DOHH2 (cell line): ENCODE measurements at regions not wholly inside any gene's neighbourhood (a gene's known extent, or its start where the extent isn't known, plus 50 kb on each side); places are given as distances from the start of the nearest gene placed in this dataset.

Experiments used
- H3F3A ChIP-seq: fragments of 200-600 bp; sonication (generic), shearing (Covaris generic); 2 replicates; pipeline ENCODE4 v1.6.0; 2016; ENCODE audit warnings: antibody characterized with exemption, mild to moderate bottlenecking; ENCODE audit not compliant: control insufficient read depth, insufficient read depth
- H3K27ac ChIP-seq: fragments of 200-600 bp; sonication (generic); 2 replicates; pipeline ENCODE4 v1.5.1; 2014; ENCODE audit warnings: low read depth, mild to moderate bottlenecking, low read length, moderate library complexity
- H3K27me3 ChIP-seq: fragments of 200-600 bp; sonication (generic); 2 replicates; pipeline ENCODE4 v1.6.1; 2014; ENCODE audit warnings: mild to moderate bottlenecking, low read length, mixed read lengths; ENCODE audit not compliant: control insufficient read depth
- H3K36me3 ChIP-seq: fragments of 200-600 bp; sonication (generic); 2 replicates; pipeline ENCODE4 v1.6.1; 2014; ENCODE audit warnings: mild to moderate bottlenecking, low read length, moderate library complexity, mixed read lengths; ENCODE audit not compliant: control insufficient read depth
- H3K4me1 ChIP-seq: fragments of 200-600 bp; sonication (generic); 2 replicates; pipeline ENCODE4 v1.6.1; 2014; ENCODE audit warnings: mild to moderate bottlenecking, low read length, mixed read lengths; ENCODE audit not compliant: control insufficient read depth
- H3K4me2 ChIP-seq: fragments of 200-600 bp; sonication (generic); 2 replicates; pipeline ENCODE4 v1.6.0; 2014; ENCODE audit warnings: mild to moderate bottlenecking, low read length, moderate library complexity
- H3K4me3 ChIP-seq: fragments of 200-600 bp; sonication (generic); 2 replicates; pipeline ENCODE4 v1.5.1; 2014; ENCODE audit warnings: mild to moderate bottlenecking, low read length, mixed read lengths
- H3K79me2 ChIP-seq: fragments of 200-600 bp; sonication (generic); 2 replicates; pipeline ENCODE4 v1.6.1; 2014; ENCODE audit warnings: mild to moderate bottlenecking, low read length, mixed read lengths; ENCODE audit not compliant: control insufficient read depth
- H3K9me2 ChIP-seq: fragments of 200-600 bp; sonication (generic); replicated peaks from 2 replicates; pipeline ENCODE4 v1.6.1; 2014; ENCODE audit warnings: mild to moderate bottlenecking, low read length, mixed read lengths; ENCODE audit not compliant: control insufficient read depth
- H3K9me3 ChIP-seq: fragments of 200-600 bp; sonication (generic); 2 replicates; pipeline ENCODE4 v1.6.1; 2014; ENCODE audit warnings: antibody characterized with exemption, low read length, mixed read lengths; ENCODE audit not compliant: control insufficient read depth, insufficient read depth
- H4K20me1 ChIP-seq: fragments of 200-600 bp; sonication (generic); 2 replicates; pipeline ENCODE4 v1.6.0; 2014; ENCODE audit warnings: low read depth, mild to moderate bottlenecking, antibody characterized with exemption, low read length, moderate library complexity; ENCODE audit not compliant: control insufficient read depth, insufficient read depth
- CTCF ChIP-seq: fragments of 200-600 bp; sonication (generic); IDR thresholded peaks from one replicate; pipeline ENCODE4 v1.5.1; 2014; ENCODE audit warnings: antibody characterized with exemption, mild to moderate bottlenecking, low read depth, low read length; ENCODE audit not compliant: poor library complexity, severe bottlenecking
- EZH2phosphoT487 ChIP-seq: fragments of 200-600 bp; sonication (generic); IDR thresholded peaks from 2 replicates; pipeline ENCODE4 v1.6.1; 2017; ENCODE audit warnings: borderline replicate concordance, mild to moderate bottlenecking, antibody characterized with exemption, low read length, moderate library complexity, mixed read lengths

GRCh38 chr21:24470852-24471251 is 1136.4 kb downstream of the MRPL39 start:
- H3K9me2 ChIP-seq, result no peaks in the 10 kb centered on the region
- no peak overlapping the region for H3K4me2 ChIP-seq
- no peaks in the 10 kb centered on the region for H3K4me1 ChIP-seq
- no peaks in the 10 kb centered on the region; the same call in 1 of the 2 replicates for H3K9me3 ChIP-seq
- H3K27me3 ChIP-seq, result no peaks in the 10 kb centered on the region
- H3K27ac ChIP-seq, result no peak overlapping the region
- H3K4me3 ChIP-seq, result no peak overlapping the region
- H4K20me1 ChIP-seq, result no peaks in the 10 kb centered on the region
- H3K36me3 ChIP-seq, result no peaks in the 10 kb centered on the region
- no peak for TF ChIP-seq EZH2phosphoT487
- TF ChIP-seq CTCF, result no peak
- no peaks in the 10 kb centered on the region for H3K79me2 ChIP-seq
- no peaks in the 10 kb centered on the region for H3F3A ChIP-seq

GRCh38 chr21:24456358-24456757 is 1150.9 kb downstream of the MRPL39 start:
- H3K4me3 ChIP-seq, result no peak overlapping the region
- H3K27ac ChIP-seq, result no peak overlapping the region
- no peaks in the 10 kb centered on the region for H3K9me3 ChIP-seq
- no peaks in the 10 kb centered on the region for H3K4me1 ChIP-seq
- TF ChIP-seq CTCF (no peak), EZH2phosphoT487 (no peak)
- H3K4me2 ChIP-seq, result no peak overlapping the region
- no peaks in the 10 kb centered on the region for H3K9me2 ChIP-seq
- H3K27me3 ChIP-seq, result no peaks in the 10 kb centered on the region
- H4K20me1 ChIP-seq, result no peaks in the 10 kb centered on the region
- H3K79me2 ChIP-seq, result no peaks in the 10 kb centered on the region
- H3F3A ChIP-seq, result no peaks in the 10 kb centered on the region
- H3K36me3 ChIP-seq, result no peaks in the 10 kb centered on the region

- H3K4me2 ChIP-seq, result no peak overlapping the region
- no peaks in the 10 kb centered on the region for H3F3A ChIP-seq
- TF ChIP-seq EZH2phosphoT487 (no peak), CTCF (no peak)
Measured at GRCh38 chr21:24450119-24450518, 1157.2 kb downstream of the MRPL39 start.

GRCh38 chr21:24445517-24445916 is 1161.8 kb downstream of the MRPL39 start:
- H3K9me2 ChIP-seq, result no peaks in the 10 kb centered on the region
- H3K4me1 ChIP-seq, result no peaks in the 10 kb centered on the region
- H3K36me3 ChIP-seq, result no peaks in the 10 kb centered on the region
- TF ChIP-seq CTCF, result no peak
- no peak for TF ChIP-seq EZH2phosphoT487
- H3K9me3 ChIP-seq, result no peaks in the 10 kb centered on the region
- H4K20me1 ChIP-seq, result no peaks in the 10 kb centered on the region
- H3K79me2 ChIP-seq, result no peaks in the 10 kb centered on the region
- H3K27me3 ChIP-seq, result no peaks in the 10 kb centered on the region
- H3K4me2 ChIP-seq, result no peak overlapping the region
- no peak overlapping the region for H3K4me3 ChIP-seq
- no peaks in the 10 kb centered on the region for H3F3A ChIP-seq
- no peak overlapping the region for H3K27ac ChIP-seq

More at GRCh38 chr21:24450119-24450518, 1157.2 kb downstream of the MRPL39 start:
- no peak overlapping the region for H3K4me3 ChIP-seq
- H3K27me3 ChIP-seq, result no peaks in the 10 kb centered on the region
- H4K20me1 ChIP-seq, result no peaks in the 10 kb centered on the region
- H3K27ac ChIP-seq, result no peak overlapping the region
- H3K36me3 ChIP-seq, result no peaks in the 10 kb centered on the region
- H3K9me3 ChIP-seq, result no peaks in the 10 kb centered on the region
- no peaks in the 10 kb centered on the region for H3K79me2 ChIP-seq
- H3K9me2 ChIP-seq, result no peaks in the 10 kb centered on the region
- no peaks in the 10 kb centered on the region for H3K4me1 ChIP-seq
